ENCODE measurements at regions not wholly inside any gene's neighbourhood (a gene's known extent, or its start where the extent isn't known, plus 50 kb on each side); places are given as distances from the start of the nearest gene placed in this dataset.
"Not testable (repeated sequence)": the region's sequence is repeated elsewhere in the genome, so short reads cannot be mapped to it uniquely, and the experiment has no call there.

DNA sequence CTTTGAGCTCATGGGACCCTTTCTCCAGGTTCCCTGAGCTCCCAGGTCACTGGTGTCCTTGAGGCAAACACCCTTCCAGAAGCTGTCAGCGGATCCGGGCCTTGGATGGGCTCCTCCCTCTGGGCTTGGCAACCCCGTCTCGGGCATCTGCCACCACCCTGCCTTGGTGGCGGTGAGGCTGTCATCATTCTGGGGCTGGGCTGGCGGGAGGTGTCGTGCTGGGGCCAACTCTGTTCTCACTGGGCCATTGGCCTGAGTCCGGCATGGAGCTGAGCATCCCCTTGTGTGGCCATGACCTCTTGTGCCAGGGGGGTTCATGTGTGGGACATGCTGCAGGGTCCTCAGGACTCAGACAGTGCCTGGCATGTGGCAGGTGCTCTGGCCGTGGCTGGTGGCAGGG, 197.6 kb downstream of the LAT start:
- DNase-seq (ENCODE audit: low read depth) = no peak

DNA sequence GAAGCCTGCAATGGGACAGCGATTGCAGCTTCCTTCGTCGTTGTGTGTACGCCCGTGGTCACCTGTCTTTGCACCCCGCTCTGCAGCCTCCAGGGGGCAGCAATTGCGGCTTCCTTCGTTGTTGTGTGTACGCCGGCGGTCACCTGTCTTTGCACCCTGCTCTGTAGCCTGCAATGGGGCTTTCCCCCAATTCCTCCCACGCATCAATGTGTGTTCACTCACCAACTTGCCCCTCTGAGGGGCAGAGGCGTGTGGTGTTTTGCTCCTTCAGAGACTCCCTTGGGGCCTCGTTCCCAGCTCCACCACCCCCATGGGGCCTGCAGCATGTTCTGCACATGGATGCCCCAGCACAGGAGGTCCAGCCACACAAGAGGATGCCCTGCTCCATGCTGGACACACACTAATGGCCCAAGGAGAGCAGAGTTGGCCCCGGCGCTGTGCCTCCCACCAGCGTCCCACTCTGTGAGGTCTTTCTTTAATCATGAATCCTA, 197.1 kb downstream of the LAT start:
- not testable (repeated sequence) for DNase-seq (ENCODE audit: low read depth)

DNA sequence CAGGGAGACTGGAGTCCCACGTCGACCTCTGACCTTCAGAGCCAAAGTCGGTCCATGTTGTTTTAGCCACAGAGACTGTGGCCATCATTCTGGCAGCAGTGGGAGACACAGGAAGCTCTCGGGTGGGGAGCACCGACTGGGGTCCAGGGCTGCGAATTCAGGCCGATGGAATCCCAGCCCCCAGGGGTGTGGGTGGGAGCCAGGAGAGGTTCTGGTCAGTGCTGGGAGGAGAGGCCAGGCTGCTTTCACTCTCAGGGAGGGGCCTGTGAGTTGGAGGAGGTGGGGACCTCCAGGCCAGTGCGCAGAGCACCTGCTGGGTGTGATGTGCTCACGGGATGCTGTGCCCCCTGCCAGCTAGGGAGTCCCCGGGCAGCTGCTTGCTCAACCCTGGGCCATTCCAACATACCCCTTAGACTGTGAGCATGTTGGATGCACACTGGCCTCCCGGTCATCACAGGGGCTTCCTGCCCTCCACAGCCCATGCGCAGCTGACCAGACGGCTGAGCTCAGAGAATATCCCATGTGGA, 196.5 kb downstream of the LAT start:
- not testable (repeated sequence) for DNase-seq (ENCODE audit: low read depth)

DNA sequence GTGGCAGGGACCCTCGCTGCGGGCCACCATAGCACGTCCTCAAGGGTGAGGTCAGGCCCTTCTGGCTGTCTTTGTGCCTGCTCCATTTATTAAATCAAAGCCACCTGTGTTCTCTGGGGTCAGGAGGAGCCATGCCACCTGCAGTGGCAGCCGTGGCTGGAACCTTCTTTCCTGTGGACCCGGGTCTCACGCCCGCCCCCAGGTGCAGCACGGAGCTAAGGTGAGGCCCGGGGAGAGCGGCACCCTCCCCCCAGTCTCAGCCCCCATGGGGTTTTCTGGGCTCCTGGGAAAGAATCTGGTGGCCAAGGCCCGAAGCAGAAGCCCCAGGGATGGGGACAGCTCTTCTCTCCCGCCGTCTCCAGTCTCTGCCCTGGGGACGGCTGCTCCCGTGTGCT, 195.4 kb downstream of the LAT start:
- not testable (repeated sequence) for DNase-seq (ENCODE audit: low read depth)

DNA sequence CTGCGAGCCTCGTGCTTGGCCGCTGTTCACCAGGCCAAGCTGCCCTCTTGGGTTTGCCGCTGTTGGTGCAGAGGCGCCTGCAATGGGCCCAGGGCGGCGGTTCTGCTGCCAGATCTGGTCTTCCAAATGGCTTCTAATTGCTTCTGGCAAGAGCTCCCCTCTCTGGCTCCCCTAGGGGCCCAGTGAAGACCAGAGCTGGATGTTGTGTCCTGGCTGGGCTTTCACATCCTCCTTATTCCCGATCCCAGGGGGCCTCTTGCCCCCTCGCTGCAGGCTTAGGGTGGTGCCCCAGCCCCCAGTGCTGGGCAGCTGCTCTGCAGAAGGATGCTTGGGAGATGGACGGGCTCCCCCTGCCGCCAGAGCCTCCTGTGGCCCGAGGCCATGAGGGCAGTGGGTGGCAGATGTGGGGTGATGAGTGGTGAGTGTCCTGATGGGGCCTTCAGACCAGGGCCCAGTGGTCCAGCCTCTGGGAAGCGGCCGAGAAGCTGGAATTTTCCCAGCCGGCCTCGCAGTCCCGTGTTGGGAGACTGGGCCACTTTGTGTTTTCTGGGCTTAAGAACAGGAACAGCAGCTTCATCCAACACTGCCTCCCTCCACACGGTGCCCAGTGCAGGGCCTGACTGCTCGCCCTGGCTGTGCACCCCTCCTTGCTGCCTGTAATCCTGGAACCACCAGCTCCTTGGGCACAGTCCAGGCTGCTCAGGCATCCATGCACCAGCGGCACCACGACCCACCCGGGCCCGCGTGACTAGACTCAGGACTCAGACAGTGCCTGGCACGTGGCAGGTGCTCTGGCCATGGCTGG, 194.8 kb downstream of the LAT start:
- DNase-seq (ENCODE audit: low read depth) = not testable (repeated sequence)

DNA sequence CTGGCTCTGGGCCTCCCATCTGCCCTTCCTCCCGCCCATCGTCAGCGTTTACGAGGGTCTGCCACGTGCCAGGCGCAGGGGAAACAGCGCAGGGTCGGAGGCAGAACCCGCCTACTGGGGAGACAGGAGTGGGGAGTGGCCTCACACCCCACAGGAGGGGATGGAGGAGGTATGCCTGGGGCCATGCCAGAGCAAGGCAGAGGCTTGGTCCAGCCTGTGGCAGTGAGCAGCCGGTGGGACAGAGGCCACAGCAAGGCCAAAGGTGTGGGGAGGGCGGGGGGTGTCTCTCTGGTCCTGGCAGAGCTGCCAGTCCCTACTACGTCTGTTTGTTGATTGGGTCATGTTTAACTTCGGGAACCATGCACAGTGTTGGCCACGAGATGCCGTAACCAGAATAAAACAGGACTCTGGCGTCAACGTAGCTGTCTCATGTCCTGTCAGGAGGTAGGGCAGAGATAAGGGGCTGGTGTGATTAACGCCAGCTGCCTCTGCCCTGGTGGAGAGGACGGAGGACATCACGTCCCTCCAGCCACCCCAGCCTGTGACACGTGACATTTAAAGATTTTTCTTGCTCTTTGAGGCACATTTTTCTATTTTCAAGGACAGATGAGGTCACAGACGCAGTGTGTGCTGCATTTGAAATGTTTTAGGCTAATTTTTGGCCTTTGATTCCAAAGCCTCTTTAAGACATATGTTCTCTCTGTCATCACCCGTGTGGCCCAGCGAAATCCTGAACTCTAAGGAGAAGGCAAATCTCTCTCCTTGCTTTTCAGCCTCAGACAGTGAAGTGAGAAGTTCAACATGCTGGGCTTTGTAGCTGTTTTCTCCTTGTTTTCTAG, 193.3 kb downstream of the LAT start:
- not testable (repeated sequence) for DNase-seq (ENCODE audit: low read depth)

DNA sequence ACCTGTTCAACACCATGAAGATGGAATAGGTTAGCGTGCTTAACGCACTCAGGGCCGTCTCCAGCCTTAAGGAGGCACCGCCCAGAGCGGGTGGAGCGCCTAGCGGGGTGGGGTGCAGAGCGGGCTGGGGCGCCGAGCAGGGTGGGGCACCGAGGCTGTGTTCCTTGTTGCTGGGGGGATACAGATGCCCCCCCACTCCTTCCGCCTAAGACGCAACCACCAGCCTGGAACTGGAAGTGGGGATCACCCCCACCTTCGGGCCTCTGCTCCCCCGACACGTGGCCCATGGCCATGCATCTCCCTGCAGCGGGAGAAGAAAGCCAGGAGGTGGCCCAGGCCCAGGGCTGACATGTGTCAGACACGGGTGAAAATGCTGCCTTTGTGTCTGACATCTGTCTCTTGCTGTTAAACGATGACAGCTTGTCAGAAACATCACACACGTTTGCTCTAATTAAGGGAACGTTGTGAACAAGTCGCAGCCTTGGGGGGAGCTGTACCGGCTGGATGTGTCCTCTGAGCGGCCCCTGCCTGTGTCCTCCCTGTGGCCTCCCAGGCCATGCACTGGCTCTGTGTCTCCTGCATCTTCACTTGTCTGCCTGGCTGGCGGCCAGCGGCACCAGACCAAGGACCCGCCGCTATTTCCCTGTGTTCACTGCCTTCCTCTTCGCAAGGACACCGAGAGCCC, 192.5 kb downstream of the LAT start:
- not testable (repeated sequence) for DNase-seq (ENCODE audit: low read depth)

DNA sequence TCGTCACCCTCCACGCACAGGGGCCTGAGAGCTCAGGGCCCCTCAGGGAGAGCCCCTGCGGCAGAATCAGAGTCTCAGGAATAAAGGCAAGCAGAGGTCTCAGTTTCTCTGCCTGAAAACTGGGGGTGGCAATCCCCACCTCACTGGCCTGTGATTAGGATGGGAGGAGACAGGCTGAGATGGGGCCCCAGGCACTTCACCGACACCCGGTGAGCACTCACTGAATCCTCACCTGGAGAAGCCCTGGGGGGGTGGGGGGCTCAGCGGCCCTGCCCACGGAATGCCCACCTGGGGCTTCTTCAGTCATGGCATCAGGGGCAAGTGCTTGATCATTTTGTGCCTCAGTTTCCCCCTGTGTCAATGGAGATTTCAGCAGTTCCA, 192.0 kb downstream of the LAT start:
- DNase-seq (ENCODE audit: low read depth) = not testable (repeated sequence)

DNA sequence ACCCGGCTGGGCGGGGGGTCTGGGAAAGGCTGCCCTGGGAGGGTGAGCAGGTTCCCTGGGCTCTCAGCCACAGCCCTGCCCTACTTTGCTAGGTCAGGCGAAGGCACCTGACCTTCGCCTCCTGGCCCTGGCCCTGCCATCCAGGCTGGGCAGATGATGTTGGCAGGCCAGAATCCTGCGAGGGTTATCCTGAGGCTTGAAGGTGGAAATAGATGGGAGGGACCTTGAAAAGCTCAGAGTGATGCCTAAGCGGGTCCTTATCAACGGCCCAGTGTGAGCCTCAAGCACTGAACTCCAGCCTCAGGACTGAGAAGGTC, 191.3 kb downstream of the LAT start:
- not testable (repeated sequence) for DNase-seq (ENCODE audit: low read depth)

DNA sequence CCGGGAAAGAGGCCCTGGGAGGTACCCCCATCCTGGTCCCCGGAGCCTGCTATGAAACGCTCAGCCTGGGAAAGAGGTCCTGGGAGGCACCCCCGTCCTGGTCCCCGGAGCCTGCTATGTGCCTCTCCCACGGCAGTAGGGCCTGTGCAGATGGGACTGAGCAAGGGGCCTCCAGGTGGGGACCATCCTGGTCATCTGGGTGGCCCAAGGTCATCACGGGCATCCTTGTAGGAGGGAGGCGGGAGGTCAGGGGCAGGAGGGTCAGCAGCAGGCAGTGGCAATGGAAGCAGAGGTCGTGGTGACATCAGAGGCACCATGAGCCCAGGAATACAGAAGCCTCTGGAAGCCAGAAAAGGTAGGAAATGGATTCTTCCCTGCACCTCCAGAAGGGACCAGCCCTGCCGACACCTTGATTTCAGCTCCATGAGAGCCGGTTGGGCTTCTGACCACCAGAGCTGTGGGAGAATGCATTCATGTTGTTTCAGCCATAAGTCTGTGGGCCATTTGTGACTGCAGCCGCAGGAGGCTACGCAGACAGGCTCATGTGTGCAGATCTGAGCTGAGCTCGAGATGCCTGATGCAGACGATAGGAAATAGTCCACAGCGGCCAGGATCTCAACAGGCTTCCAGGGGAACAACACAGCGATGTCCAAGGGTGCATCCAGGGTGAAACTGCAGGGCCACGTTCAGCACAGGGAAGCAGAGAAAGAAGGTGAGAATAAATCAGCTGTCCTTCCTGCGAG, 190.7 kb downstream of the LAT start:
- not testable (repeated sequence) for DNase-seq (ENCODE audit: low read depth)

DNA sequence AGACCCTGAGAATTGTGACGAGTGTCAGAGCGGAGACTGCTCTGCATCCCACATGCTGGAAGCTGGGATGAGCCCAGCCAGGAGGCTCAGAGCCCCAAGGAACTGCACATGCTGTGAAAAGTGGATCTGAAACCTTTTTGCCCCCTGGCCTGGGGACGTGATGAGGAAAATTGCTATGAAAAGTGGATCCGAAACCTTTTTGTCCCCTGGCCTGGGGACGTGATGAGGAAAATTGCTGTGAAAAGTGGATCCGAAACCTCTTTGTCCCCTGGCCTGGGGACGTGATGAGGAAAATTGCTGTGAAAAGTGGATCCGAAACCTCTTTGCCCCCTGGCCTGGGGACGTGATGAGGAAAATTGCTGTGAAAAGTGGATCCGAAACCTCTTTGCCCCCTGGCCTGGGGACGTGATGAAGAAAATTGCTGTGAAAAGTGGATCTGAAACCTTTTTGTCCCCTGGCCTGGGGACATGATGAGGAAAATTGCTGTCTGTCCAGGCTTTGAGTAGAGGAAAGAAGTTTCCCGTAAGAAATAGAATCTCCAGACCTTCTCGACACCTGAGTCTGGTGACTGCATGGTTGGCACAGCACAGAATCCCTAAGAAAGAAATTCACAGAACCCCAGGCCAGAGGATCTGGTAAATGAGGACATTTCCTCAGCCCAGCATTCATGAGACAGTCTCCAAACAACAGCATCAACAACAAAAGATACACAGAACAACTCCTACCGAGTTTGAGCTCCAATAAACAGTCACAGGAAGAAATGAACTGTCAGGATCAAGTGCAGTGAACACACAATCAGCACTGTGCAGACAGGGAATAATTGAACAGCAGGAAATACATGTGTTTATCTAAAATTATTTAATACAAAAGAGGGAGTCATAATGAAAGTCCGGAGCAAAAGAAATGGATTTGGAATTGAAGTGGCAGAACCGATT, 188.8 kb downstream of the LAT start:
- not testable (repeated sequence) for DNase-seq (ENCODE audit: low read depth)

DNA sequence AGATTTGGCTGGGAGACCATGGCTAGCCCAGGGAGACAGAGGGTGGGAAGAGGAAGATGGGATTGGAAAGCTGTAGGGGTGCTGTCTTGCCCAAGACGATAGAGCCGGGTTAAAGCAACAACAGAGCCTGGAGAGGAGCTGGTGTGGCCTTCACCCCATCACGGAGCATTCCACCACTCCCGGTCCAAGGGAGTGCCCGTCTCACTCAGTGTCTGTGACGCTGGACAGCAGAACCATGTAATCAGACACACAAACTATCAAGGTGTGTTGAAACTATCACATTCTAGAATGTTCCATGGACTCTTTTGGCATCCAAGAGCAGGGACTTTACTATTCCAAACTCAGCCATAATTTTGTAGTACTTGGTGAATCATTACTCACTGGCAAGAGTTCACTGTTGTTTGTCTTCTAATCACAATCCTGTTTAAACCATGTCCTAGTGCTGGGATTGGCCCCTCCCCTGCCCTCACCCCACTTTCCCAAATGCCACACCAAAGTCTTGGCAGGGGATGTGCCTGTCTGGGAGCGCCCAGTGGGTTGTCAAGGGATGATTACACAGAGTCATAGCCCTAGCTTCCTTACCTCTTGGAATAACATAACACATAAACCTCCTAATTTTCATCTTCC, 187.4 kb downstream of the LAT start:
- not testable (repeated sequence) for DNase-seq (ENCODE audit: low read depth)

DNA sequence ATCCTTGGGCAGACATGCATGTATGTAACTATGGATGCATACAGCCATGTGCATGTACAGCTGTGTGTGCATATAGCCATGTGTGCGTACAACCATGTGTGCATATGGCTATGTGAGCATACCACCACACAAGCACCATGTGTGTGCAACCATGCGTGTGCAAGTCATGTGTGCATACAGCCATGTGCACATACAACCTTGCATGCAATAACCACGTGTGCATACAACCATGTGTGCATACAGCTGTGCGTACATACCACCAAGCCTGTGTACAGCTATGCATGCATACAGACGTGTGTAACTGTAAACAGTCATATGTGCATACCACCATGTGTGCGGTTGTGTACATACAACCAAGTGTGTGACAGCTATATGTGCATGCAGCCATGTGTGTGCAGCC, 186.4 kb downstream of the LAT start:
- not testable (repeated sequence) for DNase-seq (ENCODE audit: low read depth)

DNA sequence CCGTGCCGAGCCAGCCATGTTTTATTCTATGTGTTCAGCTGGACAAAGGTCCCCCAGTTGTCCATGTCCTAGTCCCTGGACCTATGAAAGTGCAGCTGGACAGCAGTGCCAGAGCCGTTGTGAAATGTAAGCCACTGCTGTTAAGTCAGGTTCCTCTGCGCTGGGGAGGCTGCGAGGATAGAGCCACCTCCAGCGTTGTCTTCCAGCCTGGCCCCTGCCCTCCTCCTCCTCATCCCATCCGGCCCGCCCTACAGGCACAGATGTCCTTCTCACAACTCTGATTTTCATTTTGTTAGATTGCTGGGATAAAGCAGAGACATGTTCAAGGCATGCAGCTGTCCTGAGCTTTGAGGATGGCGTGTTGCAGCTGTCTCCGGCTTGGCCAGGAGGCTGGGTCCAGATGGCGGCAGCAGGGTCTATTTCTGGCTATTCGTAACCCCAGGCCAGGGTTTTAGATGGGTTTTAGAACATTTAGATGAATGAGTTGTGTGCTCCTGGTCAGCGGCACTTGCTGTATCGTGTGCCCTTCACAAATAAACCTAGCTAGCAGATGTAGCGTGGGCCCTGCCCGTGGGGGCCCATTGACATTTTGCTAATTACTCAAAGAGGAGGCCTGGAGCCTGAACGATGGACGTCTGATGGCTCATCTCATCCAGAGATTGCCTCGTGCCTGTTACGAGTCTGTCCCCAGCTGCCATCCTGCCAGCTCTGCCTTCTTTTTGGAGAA, 185.7 kb downstream of the LAT start:
- DNase-seq (ENCODE audit: low read depth) = not testable (repeated sequence)

DNA sequence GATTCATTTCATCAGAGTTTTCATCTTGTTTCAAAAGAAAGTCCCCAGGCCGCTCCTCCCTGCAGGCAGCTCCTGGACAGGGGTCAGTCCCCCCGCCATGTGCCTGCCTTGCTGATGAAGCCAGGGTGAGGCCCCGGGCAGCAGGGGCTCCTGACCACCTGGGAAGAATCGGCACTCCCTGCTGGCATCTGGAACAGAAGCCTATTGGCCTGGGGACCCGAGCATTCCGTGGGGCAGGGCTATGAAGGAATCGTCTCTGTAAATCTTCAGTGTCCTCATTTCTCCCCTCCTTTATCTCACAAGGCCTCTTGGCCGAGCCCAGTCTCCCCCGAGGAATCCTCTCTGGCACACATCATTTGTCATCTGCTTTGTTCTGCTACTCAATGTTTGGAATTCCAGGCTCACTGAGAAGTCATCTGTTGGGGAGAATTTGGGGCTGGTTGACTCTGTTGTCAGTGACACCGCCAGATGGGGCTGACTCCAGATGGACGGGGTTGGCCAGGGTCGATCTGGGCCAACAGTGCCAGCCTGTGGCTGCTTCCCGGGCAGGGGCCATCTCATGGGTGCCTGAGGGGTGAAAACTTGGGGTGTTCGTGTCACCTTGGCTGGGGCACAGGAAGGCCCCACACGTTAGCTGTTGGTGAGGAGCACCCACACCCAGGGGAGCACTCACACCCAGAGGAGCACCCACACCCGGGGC, 184.6 kb downstream of the LAT start:
- DNase-seq (ENCODE audit: low read depth) = not testable (repeated sequence)

DNA sequence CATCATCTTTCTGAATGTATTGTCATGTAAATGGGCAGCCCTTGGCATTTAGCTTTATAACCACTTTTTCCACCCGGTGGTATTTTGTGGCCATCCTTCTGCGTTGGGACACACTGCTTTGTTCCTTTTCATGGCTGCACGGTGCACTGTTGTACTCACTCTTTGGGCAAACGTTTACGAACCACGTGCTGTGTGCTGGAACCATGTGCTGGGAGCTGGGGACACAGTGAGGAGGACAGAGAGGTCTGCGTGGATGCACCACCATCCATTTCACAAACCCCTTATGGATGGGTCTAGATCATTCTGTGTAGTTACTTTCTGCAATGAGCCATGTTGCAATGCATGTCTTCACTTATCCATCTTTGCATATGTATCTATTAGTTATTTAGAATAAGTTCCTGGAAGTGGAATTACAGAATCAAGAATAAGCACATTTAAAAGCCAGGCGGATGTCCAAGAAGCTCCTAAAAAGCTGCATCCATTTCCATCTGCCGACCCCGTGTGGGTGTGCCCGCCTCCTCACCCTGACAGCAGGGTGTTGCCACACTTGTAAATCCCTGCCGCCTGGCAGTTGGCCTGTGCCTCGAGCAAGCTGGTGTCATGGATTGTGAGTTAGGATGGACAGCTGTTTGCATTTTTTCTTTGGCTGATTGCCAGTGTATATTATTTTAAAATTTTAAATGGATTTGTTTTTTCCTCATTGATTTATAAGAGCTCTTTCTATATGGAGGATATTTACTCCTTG, 183.8 kb downstream of the LAT start:
- DNase-seq (ENCODE audit: low read depth) = not testable (repeated sequence)

DNA sequence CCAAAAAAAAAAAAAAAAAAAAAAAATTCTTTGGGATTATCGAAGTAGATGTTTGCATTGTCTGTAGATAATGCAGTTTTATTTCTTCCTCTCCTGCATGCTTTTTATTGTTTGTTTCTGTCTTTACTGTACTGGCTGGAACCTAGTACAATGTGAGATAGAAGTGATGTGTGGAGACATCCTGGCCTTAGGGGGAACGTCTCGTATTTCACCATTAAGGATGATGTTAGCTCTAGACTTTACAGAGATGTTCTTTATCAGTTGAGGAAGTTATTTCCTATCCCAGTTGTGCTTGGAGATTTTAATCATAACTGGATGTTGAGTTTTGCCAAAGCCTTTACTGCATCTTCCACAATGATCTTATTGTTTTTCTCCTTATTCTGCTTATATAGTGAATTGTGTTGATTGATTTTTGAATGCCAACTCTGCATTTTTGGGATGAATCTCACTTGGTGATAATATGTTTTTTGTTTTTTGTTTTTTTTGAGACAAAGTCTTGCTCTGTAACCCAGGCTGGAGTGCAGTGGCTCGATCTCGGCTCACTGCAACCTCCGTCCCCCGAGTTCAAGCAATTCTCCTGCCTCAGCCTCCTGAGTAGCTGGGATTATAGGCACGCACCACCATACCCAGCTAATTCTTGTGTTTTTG, 179.7 kb downstream of the LAT start:
- not testable (repeated sequence) for DNase-seq (ENCODE audit: low read depth)
